Globus pallidus (tissue), 1 donor: ENCODE measurements at regions not wholly inside any gene's neighbourhood (a gene's known extent, or its start where the extent isn't known, plus 50 kb on each side); places are given as distances from the start of the nearest gene placed in this dataset.
A peak's percentile ranks its signal among the peaks of the same experiment; 100 is the strongest.
"Not testable (repeated sequence)": the region's sequence is repeated elsewhere in the genome, so short reads cannot be mapped to it uniquely, and the experiment has no call there.

Experiments
- DNase-seq: peaks from one replicate; pipeline ENCODE4 v3.0.0-alpha.2; 2015; ENCODE audit warnings: low spot score

DNA sequence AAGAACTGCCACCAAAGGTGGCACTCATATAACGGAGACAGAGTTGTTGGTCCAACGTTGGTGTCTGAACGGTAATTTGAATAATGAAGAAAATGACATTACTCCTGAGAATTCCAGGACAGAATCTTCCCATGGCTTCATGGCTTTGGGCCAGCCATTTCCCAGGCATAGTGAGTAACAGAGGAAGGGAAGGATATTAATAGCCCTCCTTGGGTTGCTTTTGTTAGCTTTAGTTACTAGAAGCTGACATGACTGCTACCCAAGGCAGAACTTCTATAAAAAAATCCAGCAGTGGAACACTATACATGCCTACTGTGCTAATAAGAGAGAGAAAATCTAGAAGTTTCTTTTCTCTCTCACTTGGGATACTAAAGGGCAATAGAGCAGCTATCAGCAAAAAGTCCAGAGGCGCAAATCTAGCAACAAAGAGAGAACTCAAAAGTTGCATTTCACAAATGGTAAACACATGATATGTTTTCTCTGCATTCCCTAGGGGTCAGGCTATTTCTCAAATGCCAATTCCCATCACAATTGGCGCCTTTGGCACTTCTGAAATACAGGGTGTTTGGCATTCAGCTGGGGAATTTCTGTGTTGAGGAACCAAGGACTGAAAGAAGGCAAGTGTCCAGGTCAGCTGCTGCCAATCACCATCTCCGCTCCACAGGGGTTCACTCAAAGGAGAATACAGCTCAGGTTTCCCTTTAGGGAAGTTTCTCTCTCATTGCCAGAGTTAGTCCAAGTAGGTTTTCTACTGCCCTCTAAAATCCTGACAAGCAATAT is 160.8 kb upstream of the KYNU start:
- DNase-seq, result peak; percentile 4

DNA sequence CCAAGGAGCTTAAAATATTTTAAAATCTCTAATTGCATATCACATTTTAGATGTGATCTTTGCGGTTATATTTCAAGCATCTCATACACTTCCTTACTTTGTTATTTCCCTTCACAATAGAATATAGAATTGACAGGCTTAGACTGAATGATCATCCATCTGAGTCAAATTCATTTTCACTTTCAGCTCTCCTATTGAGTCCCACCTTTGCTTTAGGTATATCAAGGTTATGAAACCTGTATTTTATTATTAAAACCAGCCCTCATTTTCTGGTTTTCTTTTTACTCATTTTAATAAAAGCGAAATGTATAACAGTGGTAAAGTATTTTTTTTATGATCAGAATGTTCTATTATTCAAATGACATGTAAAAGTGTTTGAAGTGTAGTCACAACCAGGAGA is 162.9 kb upstream of the KYNU start:
- no peak for DNase-seq

DNA sequence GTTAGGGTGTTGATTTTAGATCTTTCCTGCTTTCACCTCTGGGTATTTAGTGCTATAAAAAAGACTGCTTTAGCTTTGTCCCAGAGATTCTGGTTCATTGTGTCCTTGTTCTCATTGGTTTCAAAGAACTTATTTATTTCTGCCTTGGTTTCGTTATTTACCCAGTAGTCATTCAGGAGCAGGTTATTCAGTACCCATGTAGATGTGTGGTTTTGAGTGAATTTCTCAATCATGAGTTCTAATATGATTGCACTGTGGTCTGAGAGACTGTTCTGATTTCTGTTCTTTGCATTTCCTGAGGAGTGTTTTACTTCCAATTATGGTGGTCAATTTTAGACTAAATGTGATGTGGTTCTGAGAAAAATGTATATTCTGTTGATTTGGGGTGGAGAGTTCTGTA is 167.1 kb upstream of the KYNU start:
- no peak for DNase-seq

DNA sequence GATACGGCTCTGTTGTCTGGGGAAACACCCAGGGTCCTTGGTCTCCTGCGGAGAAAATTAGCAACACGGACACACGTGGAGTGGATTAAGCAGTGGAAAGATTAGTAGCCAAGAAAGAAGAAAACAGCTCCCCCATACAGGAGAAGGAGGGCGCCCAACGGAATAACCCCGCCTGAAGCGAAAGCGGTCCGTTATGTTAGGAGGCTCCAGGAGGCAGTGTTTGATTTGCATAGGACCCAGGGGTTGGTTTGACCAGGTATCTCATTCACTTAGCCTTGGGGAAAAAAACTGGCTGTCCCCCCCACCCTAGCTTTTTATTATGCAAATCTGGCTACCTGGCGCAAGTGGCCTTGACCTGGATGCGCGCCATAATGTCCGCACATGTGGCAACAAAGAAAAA is 170.1 kb upstream of the KYNU start:
- DNase-seq, result no peak

DNA sequence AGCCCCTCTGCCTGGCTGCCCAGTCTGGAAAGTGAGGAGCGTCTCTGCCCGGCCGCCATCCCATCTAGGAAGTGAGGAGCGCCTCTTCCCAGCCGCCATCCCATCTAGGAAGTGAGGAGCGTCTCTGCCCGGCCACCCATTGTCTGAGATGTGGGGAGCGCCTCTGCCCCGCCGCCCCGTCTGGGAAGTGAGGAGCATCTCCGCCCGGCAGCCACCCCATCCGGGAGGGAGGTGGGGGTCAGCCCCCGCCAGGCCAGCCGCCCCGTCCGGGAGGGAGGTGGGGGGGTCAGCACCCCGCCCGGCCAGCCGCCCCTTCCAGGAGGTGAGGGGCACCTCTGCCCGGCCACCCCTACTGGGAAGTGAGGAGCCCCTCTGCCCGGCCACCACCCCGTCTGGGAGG is 175.1 kb upstream of the KYNU start:
- not testable (repeated sequence) for DNase-seq

DNA sequence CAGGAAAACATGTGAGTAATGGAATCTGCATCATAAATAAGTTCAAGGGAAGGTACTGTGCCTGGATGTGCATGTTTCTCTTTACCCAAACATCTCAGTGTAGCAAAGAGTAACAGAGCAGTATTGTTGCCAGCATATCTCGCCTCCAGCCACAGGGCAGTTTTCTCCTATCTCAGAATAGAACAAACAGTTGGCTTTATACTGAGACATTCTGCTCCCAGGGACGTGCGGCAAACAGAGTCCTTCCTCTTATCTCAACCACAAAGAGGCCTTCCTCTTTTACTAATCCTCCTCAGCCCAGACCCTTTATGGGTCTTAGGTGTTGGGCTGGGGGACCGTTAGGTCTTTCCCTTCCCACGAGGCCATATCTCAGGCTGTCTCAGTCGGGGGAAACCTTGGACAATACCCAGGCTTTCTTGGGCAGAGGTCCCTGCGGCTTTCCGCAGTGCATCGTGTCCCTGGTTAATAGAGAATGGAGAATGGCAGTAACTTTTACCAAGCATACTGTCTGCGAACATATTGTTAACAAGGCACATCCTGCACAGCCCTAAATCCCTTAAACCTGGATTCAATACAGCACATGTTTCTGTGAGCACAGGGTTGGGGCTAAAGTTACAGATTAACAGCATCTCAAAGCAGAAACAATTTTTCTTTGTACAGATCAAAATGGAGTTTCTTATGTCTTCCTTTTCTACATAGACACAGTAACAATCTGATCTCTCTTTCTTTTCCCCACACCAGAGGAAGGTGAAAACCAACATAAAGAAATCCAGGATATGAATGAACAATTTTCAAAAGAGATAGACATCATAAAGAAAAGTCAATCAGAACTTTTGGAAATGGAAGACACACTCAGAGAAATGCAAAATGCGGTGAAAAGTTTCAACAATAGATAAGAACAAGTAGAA is 181.9 kb upstream of the KYNU start:
- DNase-seq, result peak; percentile 16

DNA sequence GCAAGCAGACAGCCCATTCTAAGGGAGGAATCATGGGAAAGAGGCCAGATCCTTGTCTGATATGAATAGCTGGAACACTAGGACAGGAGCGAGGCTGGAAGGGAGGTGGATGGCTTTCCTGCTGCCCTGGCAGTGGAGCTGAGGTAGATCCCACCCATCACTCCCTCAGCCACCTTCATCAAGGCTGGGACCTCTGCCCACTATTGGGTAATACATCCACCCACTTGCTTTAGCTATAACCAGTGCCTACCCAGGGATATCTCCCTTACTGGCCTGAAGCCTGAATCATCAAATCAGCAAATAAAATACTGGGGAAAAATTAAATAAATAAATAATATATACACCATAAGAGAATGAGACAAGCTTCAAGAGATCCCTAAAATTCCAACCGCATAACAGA is 183.2 kb upstream of the KYNU start:
- no peak for DNase-seq

DNA sequence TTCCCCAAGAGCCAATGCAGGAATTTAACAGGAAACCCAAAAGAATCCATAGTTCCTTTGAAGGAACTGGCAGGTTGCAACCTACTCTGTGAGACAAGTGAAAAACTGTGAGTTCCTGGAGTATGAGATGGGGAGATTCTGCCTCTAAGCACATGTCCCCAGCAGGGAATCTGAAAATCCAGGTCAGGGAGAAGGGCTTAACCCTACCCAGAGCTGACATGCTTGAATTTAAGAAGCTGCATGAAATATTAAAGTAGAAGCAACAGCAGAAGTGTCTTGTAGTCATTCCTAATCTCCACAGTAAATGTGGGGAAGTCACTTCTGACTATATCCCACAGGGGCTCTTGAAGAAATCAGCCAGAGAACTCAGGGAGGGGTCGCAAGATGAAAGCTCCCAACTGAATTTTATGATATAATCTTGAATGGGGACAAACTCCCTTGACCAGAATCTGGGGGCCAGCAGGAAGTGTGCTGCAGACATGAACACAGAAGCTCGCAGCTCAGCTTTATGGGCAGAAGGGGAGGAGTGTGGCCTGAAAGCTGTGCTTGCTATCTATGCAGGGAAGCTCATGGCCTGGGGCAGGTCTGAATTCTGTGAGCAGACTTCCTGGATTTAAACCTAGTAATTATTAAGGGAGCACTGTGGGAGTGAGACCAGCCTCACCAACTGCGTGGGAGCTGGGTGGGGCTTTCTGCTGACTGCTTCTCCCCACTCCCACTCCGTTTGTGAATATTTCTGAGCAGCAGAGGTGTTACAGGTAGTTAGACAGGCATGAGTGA is 184.1 kb upstream of the KYNU start:
- DNase-seq, result no peak

DNA sequence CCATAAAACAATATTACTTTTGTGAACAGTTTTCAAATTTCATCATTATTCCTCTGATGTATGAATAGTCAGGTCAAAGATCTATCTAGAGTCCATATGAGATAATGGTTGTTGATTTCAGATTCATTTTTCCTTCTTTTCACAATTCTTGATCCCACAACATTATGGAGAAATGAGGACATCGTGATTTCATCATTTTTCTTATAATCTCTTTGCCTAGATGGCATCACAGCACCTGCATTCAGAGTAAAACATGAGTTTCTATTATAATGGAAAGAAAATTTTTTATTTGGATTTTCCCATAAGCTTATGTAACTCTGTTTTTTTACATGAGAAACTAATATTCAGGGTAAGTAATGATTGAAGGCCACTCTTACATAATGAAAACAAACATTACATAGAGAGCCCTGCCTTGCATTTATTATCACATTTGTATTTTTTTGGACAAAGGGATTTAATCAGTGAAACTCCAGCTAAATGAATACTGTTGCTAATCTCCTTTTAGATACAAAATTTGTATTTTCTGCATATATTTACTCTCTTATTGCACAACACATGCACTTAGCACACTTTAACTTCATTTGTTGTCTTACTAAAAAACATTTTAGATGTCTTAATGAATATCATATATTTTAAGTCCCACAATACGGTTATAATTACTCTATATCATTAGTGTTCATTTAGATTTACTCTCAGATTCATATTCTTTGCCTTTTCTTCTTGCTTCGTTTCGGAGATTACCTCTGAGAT is 188.4 kb upstream of the KYNU start:
- no peak for DNase-seq

DNA sequence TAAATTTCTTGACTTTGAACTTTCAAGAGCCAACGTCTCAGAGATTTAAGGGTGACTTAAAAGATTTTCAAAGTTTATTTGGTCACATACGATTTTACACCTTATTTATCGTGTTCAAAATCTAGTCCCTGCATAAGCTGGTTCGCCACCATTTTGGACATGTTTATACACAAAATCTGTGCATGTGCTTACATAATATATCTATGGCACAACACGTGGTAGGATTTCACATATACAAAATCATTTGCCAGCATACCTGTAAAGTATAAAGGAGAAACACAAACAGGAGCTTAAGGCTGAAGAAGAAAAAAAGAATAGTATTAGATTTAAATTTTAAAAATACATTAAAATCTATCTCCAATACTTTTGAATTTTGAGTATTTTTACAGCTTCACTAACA is 190.0 kb upstream of the KYNU start:
- no peak for DNase-seq

DNA sequence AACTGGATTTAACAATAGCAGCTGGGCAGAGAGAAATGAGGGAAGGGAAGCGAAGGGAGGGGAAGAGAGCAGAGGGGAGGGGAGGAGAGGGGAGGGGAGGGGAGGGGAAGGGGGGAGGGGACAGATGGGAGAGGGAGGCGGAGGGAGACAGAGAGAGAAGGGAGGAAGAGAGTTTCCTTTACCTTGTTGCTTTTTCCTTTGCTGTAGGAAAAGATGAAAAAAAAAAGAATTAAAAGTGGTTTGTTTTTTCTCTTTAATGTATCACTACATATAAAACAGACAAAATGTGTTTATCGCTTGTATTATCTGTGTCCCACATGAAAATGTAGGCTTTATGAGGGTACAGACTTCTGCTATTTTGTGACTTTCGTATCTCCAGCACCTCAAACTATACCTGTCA is 190.4 kb upstream of the KYNU start:
- DNase-seq, result no peak

DNA sequence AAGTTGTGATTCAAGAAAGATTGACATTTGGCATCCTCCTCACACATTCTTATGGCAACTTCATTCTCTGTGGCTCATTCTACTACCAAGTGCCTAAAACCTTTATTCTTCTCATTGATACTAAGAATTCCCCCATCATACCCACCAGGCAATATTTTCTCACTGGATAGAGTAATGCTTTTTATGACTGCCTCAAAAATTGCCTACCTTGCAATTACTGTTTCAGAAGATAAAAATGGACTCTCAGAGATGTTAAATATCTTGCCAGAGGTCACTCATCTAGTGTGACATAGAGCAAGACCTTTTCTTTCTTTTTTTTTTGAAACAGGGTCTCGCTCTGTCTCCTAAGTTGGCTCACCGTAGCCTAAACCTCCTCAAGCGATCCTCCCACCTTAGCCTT is 192.8 kb upstream of the KYNU start:
- no peak for DNase-seq

DNA sequence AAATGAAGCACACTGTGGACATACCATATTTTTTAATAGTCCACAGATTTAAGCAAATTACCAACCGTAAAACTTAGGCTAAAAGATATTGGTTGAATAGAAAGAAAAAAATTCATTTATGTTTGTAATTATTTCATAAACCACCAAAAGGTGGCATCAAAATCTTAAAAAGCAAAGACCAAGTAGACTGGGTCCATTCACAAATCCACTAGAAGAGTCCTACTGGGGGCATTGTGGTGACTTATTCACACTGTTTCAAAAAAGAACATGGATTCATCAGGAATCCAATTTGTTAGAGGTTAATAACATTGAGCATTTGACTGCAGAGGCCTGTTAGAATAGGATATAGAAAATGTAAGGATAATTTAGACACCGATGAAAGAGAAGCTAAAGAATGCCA is 194.9 kb upstream of the KYNU start:
- peak; percentile 29 for DNase-seq

DNA sequence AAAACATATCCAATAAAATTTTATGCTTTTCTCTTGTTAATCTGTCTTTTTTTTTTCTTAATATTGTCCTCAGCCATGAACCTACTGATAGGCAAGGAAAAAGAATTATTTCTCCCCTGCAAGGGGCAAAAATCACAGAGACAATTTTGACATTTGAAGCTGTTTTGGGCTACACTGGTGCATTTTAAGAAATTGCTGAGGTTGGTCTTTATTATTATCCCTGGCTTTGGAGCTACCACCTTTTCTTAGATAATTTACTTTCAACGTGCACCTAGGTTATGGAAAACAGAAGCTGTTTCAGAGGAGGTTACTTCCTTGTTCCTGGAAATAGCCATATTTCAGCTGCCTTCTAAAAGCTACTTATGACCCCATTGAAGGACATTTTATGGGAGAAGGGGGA is 195.5 kb upstream of the KYNU start:
- DNase-seq, result no peak

DNA sequence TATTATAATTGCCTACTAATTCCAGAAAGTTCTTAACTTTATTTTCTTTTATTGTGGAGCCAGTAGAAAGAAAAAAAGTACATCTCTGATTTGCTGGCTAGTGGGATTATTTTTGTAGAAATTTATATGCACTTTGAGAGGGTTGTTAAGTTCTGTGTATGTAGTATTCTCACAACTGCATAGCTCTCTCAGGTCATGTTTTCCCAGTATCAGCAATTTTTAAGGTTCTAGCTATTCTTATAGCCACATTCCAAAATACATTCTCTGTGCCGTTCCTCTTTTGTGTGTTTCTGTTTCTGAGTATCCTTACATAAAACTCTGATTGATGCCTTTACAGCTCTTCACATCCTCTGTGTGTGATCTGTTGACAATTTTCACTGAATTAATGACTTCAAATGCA is 199.3 kb upstream of the KYNU start:
- no peak for DNase-seq

DNA sequence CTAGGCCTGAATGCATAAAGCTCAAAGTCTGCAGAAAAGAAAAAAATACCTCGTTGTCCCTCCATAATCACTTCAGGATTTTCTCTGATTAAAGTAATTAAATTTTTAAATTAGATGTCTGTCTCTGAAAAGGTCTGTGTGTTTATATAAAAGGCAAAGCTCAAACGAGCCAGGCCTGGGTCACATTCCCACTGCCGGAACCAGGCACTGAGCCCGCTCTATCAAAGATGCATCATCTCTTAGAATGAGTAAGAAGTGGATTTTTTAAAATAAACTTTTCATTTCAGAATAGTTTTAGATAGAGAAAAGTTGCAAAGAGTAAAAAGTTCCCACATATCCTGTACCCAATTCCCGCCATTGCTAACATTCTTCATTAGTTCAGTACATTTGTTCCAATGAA is 202.1 kb upstream of the KYNU start:
- no peak for DNase-seq

DNA sequence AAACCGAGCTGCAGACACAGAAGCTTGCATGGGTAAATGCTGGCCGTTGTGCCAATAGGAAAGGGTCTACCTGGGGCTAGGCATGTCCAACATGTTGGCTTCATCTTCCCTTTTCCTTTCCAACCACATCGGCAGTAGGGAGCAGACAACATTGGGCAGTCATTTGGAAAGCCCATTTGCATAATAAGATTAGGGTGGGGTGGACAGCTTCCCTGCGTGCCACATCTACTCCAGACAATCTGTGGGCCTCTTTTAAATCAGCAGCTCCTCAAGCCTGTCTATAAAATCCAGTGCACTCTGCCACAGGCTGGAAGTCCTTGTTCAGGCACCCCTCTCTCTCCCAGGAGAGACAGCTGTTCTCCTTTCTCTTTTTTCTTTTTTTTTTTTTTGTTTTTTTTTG is 203.6 kb upstream of the KYNU start:
- no peak for DNase-seq

DNA sequence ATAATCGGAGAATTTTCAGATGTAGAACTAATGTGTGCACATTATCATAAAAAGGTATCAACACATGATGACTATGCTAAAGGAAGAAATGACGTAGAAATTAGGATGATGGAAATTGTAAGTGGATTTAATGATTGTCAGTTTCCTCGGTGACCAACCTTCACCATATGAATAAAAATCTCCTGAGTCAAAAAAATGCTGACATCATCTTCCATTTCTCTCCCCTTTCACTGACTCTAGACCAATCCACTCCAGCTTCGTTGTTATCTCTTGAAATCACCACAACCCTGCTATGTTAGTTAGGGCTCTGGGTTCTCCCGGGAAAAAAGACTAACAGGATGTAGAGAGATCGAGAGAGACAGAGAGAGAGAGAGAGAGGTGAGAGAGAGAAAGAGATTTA is 204.8 kb upstream of the KYNU start:
- no peak for DNase-seq

DNA sequence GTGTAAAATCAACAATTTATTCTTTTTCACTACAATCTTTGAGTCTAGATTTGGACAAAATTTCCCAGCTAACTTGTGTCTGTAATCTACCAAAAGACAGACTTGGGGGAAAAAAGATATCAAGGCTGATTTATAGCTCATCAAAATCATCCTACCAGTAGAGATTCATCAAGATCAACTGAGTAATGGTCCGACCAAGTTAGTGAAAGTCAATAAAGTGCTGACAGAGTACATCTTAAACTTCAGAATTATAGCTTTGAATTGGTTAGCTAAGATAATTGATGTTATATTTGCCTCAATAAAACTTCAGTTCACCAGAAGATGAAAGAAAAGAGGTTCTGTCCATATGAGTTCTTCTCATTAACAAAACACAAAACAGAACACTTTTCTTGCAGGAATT is 207.1 kb upstream of the KYNU start:
- no peak for DNase-seq

DNA sequence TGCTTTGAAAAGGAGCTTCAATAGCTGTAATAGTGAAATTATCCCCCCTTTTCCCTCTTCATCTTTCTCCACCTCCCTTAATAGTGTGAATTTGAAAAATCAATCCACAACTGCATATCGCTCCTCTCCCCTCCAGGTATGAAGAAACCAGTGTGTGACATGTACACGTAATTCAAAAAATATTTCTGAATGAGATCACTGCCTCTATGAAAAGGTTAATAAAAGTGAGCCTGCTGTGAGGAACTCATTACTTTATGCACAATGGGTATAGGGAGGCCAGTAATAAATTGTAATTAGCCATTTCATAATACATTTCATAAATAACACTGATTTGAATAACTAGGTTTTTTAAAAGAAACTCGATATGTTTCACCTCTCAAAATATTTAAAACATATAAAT is 209.0 kb upstream of the KYNU start:
- no peak for DNase-seq

DNA sequence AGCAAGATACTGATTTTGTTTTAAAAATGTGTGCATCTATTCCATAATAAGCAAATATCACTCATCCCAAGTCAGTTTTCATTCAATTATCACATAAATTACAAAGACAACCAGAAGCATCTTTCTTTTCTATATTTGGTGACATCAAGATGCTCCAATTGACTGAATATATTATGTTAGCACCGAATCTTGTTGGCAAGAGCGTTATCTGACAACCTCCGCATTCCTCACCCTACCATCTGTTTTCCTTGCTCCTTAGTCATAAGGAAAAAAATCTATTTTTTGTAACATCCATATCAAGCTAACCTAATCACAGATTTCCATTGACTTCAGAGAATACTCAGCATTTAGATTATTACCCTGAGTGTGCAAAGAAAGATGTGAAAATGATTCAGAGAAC is 212.2 kb upstream of the KYNU start:
- DNase-seq, result no peak

DNA sequence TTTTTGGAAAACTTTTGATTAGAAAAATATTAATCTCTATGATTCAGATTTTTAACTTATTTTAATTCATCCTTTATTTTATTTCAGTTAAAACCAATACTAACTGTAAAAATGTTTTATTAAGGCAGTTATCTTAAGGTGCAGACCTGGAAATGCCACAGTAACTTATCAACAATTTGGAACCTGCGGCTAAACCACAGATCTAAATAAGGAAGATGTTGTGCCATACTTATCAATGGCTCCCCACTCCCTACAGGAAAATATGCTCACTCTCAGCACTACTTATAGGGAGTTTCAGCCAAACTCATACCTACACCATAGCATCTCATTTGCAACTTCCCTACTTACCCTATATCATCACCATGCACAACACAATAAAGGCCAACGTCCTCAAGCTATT is 226.9 kb upstream of the KYNU start:
- DNase-seq, result no peak
